ENCODE measurements at regions not wholly inside any gene's neighbourhood (a gene's known extent, or its start where the extent isn't known, plus 50 kb on each side); places are given as distances from the start of the nearest gene placed in this dataset.

DNA sequence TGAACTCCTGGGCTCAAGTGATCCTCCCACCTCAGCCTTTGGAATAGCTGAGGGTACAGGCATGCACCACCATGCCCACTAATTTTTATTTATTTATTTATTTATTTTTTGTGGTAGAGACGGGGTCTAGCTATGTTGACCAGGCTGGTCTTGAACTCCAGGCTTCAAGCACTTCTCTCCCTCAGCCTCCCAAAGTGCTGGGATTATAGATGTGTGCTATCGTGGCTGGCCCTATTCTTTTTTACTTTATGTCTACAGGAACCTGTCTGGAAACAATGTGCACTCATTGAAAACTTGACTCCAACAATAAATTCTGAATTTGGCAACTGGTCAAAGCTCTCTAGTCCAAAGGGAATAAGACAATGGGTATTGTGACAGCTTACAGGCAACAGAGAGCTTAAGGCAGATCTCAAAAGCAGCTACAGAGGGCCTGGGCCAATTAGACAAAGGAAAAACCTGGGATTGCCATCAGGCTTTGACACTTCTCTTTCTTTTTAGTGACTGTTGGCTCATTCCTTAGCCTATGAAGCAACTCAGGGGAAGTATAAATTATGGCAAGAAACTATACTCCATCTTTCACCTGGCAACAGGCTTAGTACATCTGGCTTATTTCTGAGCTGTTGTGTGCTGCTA is 55.1 kb upstream of the RAPGEF4 start:
- no peaks in the 10 kb centered on the region for H3K36me3 ChIP-seq (ENCODE audit: control insufficient read depth, insufficient read depth, low read length)
- no peak for DNase-seq (ENCODE audit: low read depth)
- H3K4me3 ChIP-seq (ENCODE audit: low read depth, low read length): no peak overlapping the region
- TF ChIP-seq, protein P1, sequence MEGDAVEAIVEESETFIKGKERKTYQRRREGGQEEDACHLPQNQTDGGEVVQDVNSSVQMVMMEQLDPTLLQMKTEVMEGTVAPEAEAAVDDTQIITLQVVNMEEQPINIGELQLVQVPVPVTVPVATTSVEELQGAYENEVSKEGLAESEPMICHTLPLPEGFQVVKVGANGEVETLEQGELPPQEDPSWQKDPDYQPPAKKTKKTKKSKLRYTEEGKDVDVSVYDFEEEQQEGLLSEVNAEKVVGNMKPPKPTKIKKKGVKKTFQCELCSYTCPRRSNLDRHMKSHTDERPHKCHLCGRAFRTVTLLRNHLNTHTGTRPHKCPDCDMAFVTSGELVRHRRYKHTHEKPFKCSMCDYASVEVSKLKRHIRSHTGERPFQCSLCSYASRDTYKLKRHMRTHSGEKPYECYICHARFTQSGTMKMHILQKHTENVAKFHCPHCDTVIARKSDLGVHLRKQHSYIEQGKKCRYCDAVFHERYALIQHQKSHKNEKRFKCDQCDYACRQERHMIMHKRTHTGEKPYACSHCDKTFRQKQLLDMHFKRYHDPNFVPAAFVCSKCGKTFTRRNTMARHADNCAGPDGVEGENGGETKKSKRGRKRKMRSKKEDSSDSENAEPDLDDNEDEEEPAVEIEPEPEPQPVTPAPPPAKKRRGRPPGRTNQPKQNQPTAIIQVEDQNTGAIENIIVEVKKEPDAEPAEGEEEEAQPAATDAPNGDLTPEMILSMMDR (IDR thresholded peaks at IDR 0.05; ENCODE audit: insufficient read depth, low read depth, low read length): no peak
- H3K27me3 ChIP-seq (ENCODE audit: control insufficient read depth, insufficient read depth, low read length): no peaks in the 10 kb centered on the region
- CTCF ChIA-PET: interaction anchor here (0.9 to 1.5 kb wide), 3 partner anchors 9 to 18 kb away, joined by 3 to 4 read pairs (median 3); no protein-coding TSS in a partner anchor
- POLR2A ChIA-PET: no interaction called here

DNA sequence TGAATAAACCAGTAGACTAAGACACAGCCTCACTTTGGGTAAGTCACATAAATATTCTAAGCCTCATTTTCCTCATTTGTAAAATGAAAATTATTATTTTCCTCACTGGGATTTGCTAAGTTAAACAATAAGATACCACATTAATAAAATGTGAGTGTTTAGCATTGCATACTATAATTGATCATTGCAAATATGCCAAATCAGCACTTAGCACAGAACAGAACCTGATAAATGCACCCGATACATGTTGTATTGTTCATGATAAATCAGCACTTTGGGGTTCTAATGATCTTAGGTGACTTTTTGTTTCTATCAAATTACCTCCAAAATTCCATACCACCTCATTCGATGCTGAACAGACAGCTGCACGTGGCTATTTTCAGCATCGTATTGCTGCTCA is 50.2 kb upstream of the RAPGEF4 start:
- no peak overlapping the region for H3K4me3 ChIP-seq (ENCODE audit: low read depth, low read length)
- ChIA-PET CTCF (interaction anchor here (1.1 kb wide), 1 partner anchor 246 kb away, joined by 3 read pairs; no protein-coding TSS in a partner anchor), POLR2A (no interaction called here)
- TF ChIP-seq, protein P1 (IDR thresholded peaks at IDR 0.05; ENCODE audit: insufficient read depth, low read depth, low read length): no peak
- H3K36me3 ChIP-seq (ENCODE audit: control insufficient read depth, insufficient read depth, low read length): no peaks in the 10 kb centered on the region
- no peak for DNase-seq (ENCODE audit: low read depth)
- H3K27me3 ChIP-seq (ENCODE audit: control insufficient read depth, insufficient read depth, low read length): no peaks in the 10 kb centered on the region
